C4-2B (cell line): ENCODE measurements at regions not wholly inside any gene's neighbourhood (a gene's known extent, or its start where the extent isn't known, plus 50 kb on each side); places are given as distances from the start of the nearest gene placed in this dataset.
"Not testable (repeated sequence)": the region's sequence is repeated elsewhere in the genome, so short reads cannot be mapped to it uniquely, and the experiment has no call there.

Source experiments
- H3K27ac ChIP-seq: fragments of 450-650 bp; 2 replicates; pipeline ENCODE4 v1.5.1; 2017
- CTCF ChIP-seq: fragments of 450-650 bp; conservative IDR thresholded peaks from 2 replicates; pipeline ENCODE4 v1.5.1; 2017; ENCODE audit warnings: mild to moderate bottlenecking
- ZFX ChIP-seq: fragments of 450-650 bp; IDR thresholded peaks from 2 replicates; pipeline ENCODE4 v1.6.1; 2017

GRCh38 chr20:43345676-43346075 is 112.0 kb upstream of the SRSF6 start:
- no peak for TF ChIP-seq CTCF
- TF ChIP-seq ZFX = no peak
- no peak overlapping the region for H3K27ac ChIP-seq

GRCh38 chr20:43341511-43341910 is 116.2 kb upstream of the SRSF6 start:
- TF ChIP-seq CTCF (no peak), ZFX (no peak)
- no peak overlapping the region for H3K27ac ChIP-seq

- H3K27ac ChIP-seq = no peak overlapping the region
- TF ChIP-seq ZFX = no peak
- TF ChIP-seq CTCF = no peak
These were observed 120.7 kb upstream of the SRSF6 start for GRCh38 chr20:43337036-43337435.

- no peak overlapping the region for H3K27ac ChIP-seq
- no peak for TF ChIP-seq CTCF
- TF ChIP-seq ZFX = no peak
These were observed 123.6 kb upstream of the SRSF6 start for GRCh38 chr20:43334080-43334479.

- no peak overlapping the region for H3K27ac ChIP-seq
- TF ChIP-seq ZFX = no peak
- no peak for TF ChIP-seq CTCF
These were observed 125.8 kb upstream of the SRSF6 start for GRCh38 chr20:43331906-43332305.

GRCh38 chr20:43328697-43329096 is 129.0 kb upstream of the SRSF6 start:
- H3K27ac ChIP-seq = no peak overlapping the region
- TF ChIP-seq CTCF = no peak
- TF ChIP-seq ZFX = no peak

GRCh38 chr20:43327234-43327633 is 130.5 kb upstream of the SRSF6 start:
- not testable (repeated sequence) for H3K27ac ChIP-seq

- no peak overlapping the region for H3K27ac ChIP-seq
- TF ChIP-seq ZFX = no peak
- TF ChIP-seq CTCF = no peak
These were observed 131.8 kb upstream of the SRSF6 start for GRCh38 chr20:43325926-43326325.
